Smooth muscle cell (in vitro differentiated cells): ENCODE measurements at regions not wholly inside any gene's neighbourhood (a gene's known extent, or its start where the extent isn't known, plus 50 kb on each side); places are given as distances from the start of the nearest gene placed in this dataset.

Experiments used
- DNase-seq: peaks from one replicate; lab custom pipeline; 2025; ENCODE audit not compliant: unreplicated experiment; lab: John Stamatoyannopoulos, UW
- H2AFZ ChIP-seq: fragments of 200-600 bp; sonication (generic); 2 replicates; pipeline ENCODE4 v1.6.0; 2016; ENCODE audit warnings: antibody characterized with exemption, low read depth, mild to moderate bottlenecking
- H3F3A ChIP-seq: fragments of 200-600 bp; sonication (generic); 2 replicates; pipeline ENCODE4 v1.6.0; 2017; ENCODE audit warnings: antibody characterized with exemption, low read depth
- H3K27ac ChIP-seq: fragments of 200-600 bp; sonication (generic); 2 replicates; pipeline ENCODE4 v1.5.1; 2016; ENCODE audit warnings: low read depth, mild to moderate bottlenecking
- H3K27me3 ChIP-seq: fragments of 200-600 bp; sonication (generic); 2 replicates; pipeline ENCODE4 v1.6.1; 2016; ENCODE audit warnings: low read depth, mild to moderate bottlenecking
- H3K36me3 ChIP-seq: fragments of 200-600 bp; sonication (generic); 2 replicates; pipeline ENCODE4 v1.5.1; 2016; ENCODE audit warnings: low read depth
- H3K4me1 ChIP-seq: fragments of 200-600 bp; sonication (generic); 2 replicates; pipeline ENCODE4 v1.5.1; 2016; ENCODE audit warnings: low read depth
- H3K4me2 ChIP-seq: fragments of 200-600 bp; sonication (generic); 2 replicates; pipeline ENCODE4 v1.6.0; 2016; ENCODE audit warnings: mild to moderate bottlenecking
- H3K4me3 ChIP-seq: fragments of 200-600 bp; sonication (generic); 2 replicates; pipeline ENCODE4 v1.5.1; 2016; ENCODE audit warnings: mild to moderate bottlenecking
- H3K79me2 ChIP-seq: fragments of 200-600 bp; sonication (generic); 2 replicates; pipeline ENCODE4 v1.6.0; 2016; ENCODE audit warnings: low read depth, mild to moderate bottlenecking
- H3K9ac ChIP-seq: fragments of 200-600 bp; sonication (generic); 2 replicates; pipeline ENCODE4 v1.6.0; 2016; ENCODE audit warnings: low read depth
- H3K9me3 ChIP-seq: fragments of 200-600 bp; sonication (generic); replicated peaks from 2 replicates; pipeline ENCODE4 v1.5.1; 2016; ENCODE audit warnings: low read depth
- H4K20me1 ChIP-seq: fragments of 200-600 bp; sonication (generic); 2 replicates; pipeline ENCODE4 v1.6.0; 2016; ENCODE audit warnings: low read depth
- CTCF ChIP-seq: fragments of 200-600 bp; sonication (generic); IDR thresholded peaks from 2 replicates; pipeline ENCODE4 v1.5.1; 2017; ENCODE audit warnings: borderline replicate concordance, mild to moderate bottlenecking, antibody characterized with exemption; ENCODE audit not compliant: insufficient read depth, poor library complexity, severe bottlenecking
- WGBS: methylation state at CpG from one replicate; pipeline ENCODE4 v1.1.7; 2016; ENCODE audit warnings: low lambda C conversion rate; 5-methylcytosine and 5-hydroxymethylcytosine counted together

GRCh38 chr18:38941711-38942561 lies 1376.3 kb upstream of the CELF4 start:
- no peaks in the 10 kb centered on the region for H3K4me1 ChIP-seq
- peak overlapping the region; percentile 85 for H3K27ac ChIP-seq
- H3K79me2 ChIP-seq = no peaks in the 10 kb centered on the region
- no peak overlapping the region for H2AFZ ChIP-seq
- no peaks in the 10 kb centered on the region for H3K27me3 ChIP-seq
- TF ChIP-seq CTCF = no peak
- 86% methylated on average over 9 of the region's 9 CpGs for WGBS
- peak overlapping the region; percentile 41 for H3K9ac ChIP-seq
- no peaks in the 10 kb centered on the region for H3K9me3 ChIP-seq
- H3F3A ChIP-seq = peaks cover 9% of the 10 kb centered on the region
- DNase-seq = no peak
- H3K4me2 ChIP-seq = no peak overlapping the region
- no peaks in the 10 kb centered on the region for H3K36me3 ChIP-seq
- no peak overlapping the region for H3K4me3 ChIP-seq
- no peaks in the 10 kb centered on the region for H4K20me1 ChIP-seq

GRCh38 chr18:38940863-38941531 lies 1375.4 kb upstream of the CELF4 start:
- no peak for DNase-seq
- Histone ChIP-seq H3F3A (peaks cover 9% of the 10 kb centered on the region), H3K4me2 (no peak overlapping the region), H4K20me1 (no peaks in the 10 kb centered on the region), H3K9ac (peak overlapping the region; percentile 41), H3K27me3 (no peaks in the 10 kb centered on the region), H3K79me2 (no peaks in the 10 kb centered on the region), H3K27ac (peak overlapping the region; percentile 93), H3K36me3 (no peaks in the 10 kb centered on the region), H3K9me3 (no peaks in the 10 kb centered on the region), H3K4me1 (no peaks in the 10 kb centered on the region), H2AFZ (no peak overlapping the region), H3K4me3 (no peak overlapping the region)
- WGBS = 83% methylated on average over 13 of the region's 13 CpGs
- no peak for TF ChIP-seq CTCF

- Histone ChIP-seq H3K27ac (peak overlapping the region; percentile 93), H3K4me1 (no peaks in the 10 kb centered on the region), H3K9me3 (no peaks in the 10 kb centered on the region), H3K4me3 (no peak overlapping the region), H3K9ac (peak overlapping the region; percentile 73), H3F3A (peaks cover 9% of the 10 kb centered on the region), H2AFZ (no peak overlapping the region), H4K20me1 (no peaks in the 10 kb centered on the region), H3K79me2 (no peaks in the 10 kb centered on the region), H3K4me2 (no peak overlapping the region), H3K27me3 (no peaks in the 10 kb centered on the region), H3K36me3 (no peaks in the 10 kb centered on the region)
- no peak for DNase-seq
- no peak for TF ChIP-seq CTCF
Measured at GRCh38 chr18:38940475-38940862, 1374.9 kb upstream of the CELF4 start.
